GM18508 (cell line): ENCODE measurements at regions not wholly inside any gene's neighbourhood (a gene's known extent, or its start where the extent isn't known, plus 50 kb on each side); places are given as distances from the start of the nearest gene placed in this dataset.
"Not testable (repeated sequence)": the region's sequence is repeated elsewhere in the genome, so short reads cannot be mapped to it uniquely, and the experiment has no call there.

ENCODE experiments used
- ATAC-seq: cut with Tn5 transposase; IDR thresholded peaks from one replicate; pipeline ENCODE4 v1.9.1; 2021; ENCODE audit warnings: moderate number of reproducible peaks; ENCODE audit not compliant: insufficient read depth, unreplicated experiment

DNA sequence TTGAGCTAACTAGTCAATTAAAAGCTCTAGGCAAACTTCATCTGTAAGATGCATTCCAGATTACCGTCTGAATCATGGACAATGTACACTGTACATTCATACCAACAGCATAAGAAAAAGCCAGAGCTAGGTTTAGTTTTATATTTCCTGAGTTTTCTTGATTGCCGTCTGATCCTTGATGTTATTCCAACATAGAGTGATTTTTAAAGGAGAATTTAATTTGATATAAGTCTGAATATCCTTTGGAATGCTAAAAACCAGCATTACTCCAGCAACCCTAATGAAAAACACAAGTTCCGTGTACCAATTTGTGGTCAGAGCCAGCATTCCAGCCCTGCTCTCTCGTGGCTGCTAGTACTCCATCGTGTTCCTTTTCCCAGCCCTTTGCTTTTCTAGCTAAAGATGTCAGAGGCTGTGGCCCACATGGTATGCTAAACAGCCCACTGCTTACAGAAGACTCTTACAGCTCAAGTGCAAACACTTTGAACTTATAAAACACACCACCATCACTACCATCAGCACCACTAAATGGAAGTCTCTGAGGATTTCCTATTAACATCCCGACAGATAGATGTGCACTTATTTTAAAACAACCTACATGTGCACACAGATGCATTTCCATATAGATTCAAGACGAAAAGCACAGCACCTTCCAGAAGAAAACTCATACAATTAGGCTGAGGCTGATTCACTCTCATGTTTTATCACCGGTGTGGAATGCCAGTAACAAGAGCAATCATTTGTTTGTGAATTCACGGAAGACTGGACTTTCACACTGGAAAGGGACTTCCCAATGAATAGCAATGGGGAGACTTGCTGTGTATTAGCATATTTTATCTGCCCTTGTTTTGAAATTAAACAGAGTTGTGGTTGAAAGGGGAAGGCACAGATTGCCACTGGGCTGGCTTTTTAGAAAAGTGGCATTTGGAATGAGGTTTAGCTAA lies 246.9 kb upstream of the GAS1 start:
- no peak for ATAC-seq

DNA sequence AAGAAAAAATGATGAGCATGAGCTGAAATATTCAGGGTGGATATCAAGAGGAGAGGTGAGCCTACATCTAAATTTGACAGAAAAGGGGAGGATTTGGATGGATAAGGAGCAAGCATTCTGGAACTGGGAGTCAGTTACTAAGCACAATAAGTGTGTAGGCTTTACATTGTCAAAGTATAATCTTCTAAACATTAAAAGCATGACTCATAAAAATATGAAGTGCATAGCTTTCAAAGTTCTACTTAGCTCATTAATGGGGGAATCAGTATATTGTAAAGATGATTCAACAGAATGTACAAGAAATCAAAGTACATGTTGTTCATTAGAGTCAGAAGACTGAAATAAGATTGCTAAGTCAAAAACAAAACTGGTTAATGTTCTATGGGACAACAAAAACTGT lies 248.0 kb upstream of the GAS1 start:
- ATAC-seq: no peak

DNA sequence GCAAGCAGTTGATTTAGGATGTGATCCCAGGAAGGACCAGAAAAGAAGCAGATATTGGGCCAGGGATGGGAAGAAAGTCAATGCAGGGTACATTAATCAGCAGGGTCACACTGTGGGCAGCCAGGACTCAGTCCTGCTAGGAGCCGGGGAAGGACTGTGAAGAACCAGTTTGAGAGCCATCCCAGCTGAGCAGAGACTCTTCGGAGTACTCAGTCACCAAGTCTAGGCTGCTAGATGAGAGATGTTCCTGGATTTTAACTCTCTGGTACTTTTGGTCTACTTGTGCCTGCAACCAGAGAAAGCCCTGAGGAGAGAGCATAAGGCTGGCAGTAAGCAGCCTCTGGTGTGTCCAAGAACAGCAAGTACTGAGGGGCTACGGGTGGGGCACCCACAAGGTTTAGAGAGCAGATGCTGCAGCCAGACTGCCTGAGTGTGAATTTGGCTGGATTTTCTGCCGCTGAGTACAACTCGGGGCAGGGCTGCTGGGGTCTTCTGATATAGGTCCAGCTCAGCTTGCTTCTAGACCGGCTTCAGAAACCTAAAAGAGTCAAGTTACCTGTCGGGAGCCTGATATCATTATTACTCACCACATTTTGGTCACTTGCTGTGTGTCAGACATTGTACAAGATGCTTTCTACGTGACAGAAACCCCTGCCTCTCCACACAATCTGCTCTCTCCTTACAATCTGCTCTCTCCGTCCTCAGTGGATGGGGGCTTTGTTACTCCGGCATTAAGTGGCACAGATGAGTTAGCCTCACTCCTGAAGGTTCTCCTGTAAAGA lies 250.2 kb upstream of the GAS1 start:
- no peak for ATAC-seq

- no peak for ATAC-seq
Measured at GRCh38 chr9:87198716-87199115, 251.4 kb upstream of the GAS1 start.

GRCh38 chr9:87199278-87199677 lies 252.0 kb upstream of the GAS1 start:
- no peak for ATAC-seq

DNA sequence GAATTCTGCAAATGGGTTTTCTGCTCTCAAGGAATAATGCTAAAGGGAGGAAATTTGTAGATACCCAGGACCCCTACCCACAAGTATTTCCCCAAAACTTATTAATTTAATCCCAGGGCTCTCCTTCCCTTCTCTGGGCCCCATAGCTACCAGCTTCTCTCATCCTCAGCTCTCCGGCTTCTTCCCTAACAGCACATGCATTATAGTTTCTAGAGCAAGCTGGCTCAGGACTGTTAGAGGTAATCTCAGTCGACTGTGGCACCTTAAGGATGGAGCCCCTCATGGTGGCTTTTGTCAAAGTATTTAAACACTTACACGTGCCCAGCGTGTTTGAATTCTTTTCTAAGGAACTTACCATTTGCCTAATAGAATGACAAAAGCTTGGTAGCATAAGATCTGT lies 252.5 kb upstream of the GAS1 start:
- ATAC-seq: no peak

DNA sequence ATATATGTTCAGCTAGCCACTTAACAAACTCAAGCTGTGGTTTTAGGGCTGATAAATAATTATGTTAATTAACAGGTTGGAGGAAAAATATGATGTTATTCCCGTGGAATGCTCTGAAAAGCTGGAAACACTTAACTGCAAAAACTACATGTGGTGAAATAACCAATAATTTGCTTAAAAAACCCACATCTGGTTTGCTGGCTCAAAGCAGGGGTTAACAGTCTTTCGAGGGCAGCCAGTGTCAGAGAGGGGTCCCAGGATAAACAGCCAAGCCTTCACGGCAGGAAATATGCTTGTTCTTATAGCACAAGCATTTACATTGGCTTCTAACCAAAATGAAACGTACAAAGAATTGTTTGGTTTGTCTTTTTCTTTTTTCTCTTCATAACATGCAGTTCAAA lies 254.0 kb upstream of the GAS1 start:
- ATAC-seq: no peak

GRCh38 chr9:87206064-87206661 lies 258.9 kb upstream of the GAS1 start:
- ATAC-seq: no peak

- ATAC-seq: not testable (repeated sequence)
Measured at GRCh38 chr9:87210658-87211057, 263.4 kb upstream of the GAS1 start.

GRCh38 chr9:87211669-87212068 lies 264.4 kb upstream of the GAS1 start:
- no peak for ATAC-seq

GRCh38 chr9:87212605-87213021 lies 265.3 kb upstream of the GAS1 start:
- no peak for ATAC-seq

DNA sequence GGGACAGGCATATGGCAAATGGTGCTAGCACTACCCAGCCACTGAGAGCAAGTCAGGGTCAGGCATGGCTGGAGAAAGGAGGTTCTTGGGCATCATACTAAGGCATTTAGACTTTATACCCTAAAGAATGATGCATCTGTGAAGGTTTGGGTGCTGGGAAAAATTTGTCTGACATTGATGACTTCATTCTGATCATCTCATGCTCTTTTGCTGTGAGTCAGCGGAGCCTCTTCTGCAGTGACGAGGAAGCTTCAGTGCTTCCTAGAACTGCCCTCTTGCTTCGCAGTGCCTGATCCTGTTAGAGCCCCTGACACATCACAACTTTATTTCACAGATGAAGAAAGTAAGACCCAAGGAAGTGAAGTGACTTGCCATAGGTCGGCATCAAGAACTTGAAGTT lies 266.6 kb upstream of the GAS1 start:
- no peak for ATAC-seq

GRCh38 chr9:87214991-87215390 lies 267.7 kb upstream of the GAS1 start:
- no peak for ATAC-seq

DNA sequence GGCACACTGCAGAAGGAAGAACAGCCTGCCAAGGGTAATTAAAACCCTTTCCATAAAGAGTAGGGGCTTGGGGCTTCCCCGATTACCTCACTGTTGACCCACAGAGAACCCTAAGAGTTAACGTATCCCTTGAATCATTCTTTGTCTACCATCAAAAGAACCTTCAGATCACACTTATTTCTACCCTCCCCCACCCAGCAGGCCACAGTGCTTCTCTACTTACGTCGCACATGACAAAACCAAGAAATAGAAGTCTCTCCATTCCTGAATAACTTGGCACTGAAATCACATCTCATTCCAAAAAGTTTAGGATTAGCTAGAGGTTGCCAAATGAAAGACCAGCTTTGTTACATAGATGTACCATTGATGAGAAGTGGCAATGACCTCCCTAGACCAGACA lies 268.7 kb upstream of the GAS1 start:
- ATAC-seq: no peak

GRCh38 chr9:87216897-87217455 lies 269.7 kb upstream of the GAS1 start:
- no peak for ATAC-seq

- ATAC-seq: no peak
Measured at GRCh38 chr9:87223392-87224246, 274.0 kb upstream of the DAPK1 start.

DNA sequence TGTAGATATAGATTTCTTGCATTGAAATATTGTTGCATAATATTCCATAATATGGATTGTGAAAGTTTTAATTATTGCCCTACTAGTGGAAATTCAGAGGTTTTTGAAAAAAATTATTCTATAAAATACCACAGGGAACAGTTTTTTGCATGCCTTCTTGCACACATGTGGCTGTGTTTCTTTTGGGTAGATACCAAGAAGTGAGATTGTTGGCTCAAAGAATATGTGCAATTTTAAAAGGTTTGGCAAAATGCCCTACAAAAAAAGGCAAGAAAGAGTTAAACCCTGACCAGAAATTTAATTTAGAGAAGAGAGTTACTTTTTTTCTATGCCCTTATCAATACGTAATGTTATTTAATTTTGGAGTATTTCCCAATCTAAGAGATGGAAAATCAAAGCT lies 270.8 kb upstream of the DAPK1 start:
- ATAC-seq: no peak

DNA sequence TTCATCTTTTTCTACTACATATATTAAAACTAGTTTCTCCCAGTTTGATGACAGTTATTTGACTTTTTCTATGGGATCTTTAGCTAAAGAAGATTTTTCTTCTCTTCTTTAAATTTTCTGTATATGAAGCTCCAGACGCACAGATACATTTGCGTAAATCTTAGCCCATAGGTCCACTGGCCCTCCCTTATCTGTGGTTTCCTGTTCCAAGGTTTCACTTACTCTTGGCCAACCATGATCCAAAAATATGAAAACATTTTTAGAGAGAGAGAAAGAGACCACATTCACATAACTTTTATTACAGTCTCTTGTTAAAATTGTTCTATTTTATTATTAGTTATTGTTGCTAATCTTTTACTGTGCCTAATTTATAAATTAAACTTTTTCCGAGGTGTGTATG lies 270.2 kb upstream of the DAPK1 start:
- ATAC-seq: no peak

DNA sequence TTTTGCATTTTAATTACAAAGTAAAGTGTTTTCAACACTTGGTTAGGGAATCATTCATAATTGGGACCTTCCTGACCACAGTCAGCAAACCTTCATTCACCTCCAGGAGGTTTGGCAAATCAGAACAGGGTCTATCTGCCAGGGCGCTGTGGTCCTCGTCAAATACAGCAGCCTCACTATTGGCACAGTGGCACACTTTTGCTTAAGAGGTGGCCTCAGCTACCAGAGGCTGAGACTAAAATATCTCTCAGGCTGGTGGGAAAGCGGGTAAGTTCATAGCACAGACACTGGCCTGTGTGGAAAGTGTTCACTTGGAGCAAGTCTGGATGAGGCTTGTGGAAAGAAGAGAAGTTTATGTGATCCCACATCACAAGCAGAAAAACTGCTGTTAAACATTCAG lies 268.6 kb upstream of the DAPK1 start:
- ATAC-seq: no peak

DNA sequence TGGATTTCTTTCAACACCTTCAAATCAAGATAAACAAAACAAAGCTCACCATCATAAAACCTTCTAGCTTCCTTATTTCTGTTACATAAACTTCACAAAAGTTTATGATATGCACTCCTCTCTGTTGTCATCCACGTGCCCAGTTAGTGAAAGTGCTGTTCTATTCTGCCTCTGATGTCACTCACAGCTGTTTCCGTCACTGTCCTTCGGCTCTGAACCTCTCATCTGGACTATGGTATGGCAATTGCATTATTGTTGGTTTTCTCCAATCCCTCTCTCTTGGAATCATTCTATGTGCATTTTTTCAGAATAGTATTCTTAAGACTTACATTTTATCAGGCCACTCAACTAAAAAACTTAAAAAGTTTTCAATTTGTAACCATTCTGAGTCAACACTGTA lies 264.2 kb upstream of the DAPK1 start:
- no peak for ATAC-seq
